ENCODE measurements at regions not wholly inside any gene's neighbourhood (a gene's known extent, or its start where the extent isn't known, plus 50 kb on each side); places are given as distances from the start of the nearest gene placed in this dataset.

GRCh38 chr7:79673969-79674368 is 220.5 kb upstream of the MAGI2 start:
- TF ChIP-seq CTCF (IDR thresholded peaks at IDR 0.05; ENCODE audit: low read depth, low read length) (no peak), MAX (IDR thresholded peaks at IDR 0.05; ENCODE audit: low read depth, low read length) (no peak), MYC (IDR thresholded peaks at IDR 0.05; ENCODE audit: low read depth, low read length) (no peak)

Data from NB4 (cell line).